ENCODE measurements at regions not wholly inside any gene's neighbourhood (a gene's known extent, or its start where the extent isn't known, plus 50 kb on each side); places are given as distances from the start of the nearest gene placed in this dataset.

GRCh38 chr16:86293906-86294305, 216.4 kb upstream of the FOXF1 start:
- DNase-seq (ENCODE audit: low read depth, low spot score) = no peak

DNA sequence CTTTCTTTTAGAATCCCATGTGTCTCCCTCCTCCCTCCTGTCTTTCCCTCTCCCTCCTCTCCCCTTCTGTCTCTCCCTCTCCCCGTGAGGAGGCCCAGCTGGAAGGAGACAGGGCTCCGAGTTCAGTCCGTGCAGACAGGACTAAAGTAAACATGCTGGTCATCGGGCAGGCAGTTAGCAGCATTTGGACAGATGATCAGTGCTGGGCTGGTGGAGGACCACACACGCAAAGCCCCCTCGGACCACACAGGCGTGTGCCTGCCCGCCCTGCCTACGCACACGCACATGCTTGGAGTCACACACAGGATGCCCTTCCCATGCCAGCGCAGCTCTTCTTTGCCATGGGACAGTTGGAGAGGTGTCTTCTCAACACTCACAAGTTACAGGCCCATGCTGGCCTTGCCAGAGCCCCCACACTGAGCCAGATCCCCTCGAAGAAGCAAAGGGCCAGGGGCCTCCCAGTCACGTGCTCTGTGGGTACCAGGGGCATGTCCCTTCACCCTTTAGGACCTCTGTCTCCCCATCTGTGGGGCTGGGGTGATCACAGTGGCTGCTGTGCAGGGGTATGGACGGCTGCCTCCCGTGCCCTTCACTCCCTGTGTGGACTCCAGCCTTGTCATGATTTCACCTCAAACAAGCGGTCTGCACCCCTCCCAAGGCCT, 215.7 kb upstream of the FOXF1 start:
- DNase-seq (ENCODE audit: low read depth, low spot score) = no peak

GRCh38 chr16:86296256-86296655, 214.1 kb upstream of the FOXF1 start:
- DNase-seq (ENCODE audit: low read depth, low spot score) = no peak

- DNase-seq (ENCODE audit: low read depth, low spot score) = no peak
Measured at GRCh38 chr16:86297391-86297790, 212.9 kb upstream of the FOXF1 start.

DNA sequence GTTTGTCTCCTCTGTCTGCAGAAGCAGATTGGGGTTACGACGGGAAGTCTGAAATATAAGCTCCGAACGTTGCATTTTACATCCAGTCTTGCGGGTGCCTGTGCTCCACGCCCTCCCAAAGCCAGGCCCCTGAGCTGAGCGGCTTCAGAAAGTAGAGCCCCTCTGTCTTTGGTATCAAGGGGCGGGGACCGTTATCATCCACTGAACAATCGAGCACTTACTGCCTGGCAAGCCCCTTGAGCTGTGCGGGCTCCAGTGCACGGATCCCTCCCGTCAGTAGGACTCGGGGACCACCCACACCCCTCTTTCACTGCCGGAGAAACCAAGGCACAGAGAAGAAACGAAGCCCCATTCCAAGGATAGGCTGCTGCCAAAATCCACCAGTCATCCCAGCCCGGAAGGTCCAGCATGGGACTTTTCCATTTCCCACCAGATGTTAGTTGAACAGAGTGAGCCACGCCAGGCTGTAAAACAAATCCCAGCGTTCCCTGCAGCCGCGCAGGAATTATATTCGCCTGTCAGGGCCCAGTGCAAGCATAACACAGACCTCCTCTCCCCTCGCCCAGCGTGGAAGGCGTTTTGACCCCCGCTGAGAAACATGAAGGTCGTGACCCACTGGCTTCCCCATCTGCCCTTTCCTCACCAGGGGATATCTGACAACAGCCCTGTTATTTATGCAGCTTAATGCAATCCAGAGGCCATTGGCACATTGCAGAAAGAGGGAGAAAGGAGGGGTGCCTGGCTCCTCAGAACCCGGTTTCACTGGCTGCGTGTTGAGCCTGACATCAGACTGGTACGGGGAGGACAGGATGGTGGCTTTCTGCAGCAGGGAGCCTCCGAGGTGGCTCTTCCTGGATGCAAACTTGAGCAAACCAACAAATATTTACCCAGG, 212.2 kb upstream of the FOXF1 start:
- no peak for DNase-seq (ENCODE audit: low read depth, low spot score)

DNA sequence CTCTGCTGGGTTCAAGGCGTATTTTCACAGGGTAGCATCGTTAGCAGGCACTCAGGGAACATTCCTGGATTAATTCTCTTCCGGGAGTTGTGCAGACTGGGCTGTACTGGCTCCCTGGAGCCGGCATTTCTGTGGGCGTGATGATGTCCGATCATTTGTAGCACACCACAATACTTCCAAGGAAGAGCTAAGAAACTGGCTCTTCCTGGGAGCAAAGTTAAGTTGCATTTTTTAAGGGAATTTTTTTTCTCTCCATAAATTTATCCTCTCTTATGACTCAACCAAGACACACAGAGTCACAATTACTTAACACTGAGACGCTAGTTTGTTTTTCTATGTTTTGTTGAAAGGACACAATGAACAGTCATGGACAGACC, 211.6 kb upstream of the FOXF1 start:
- DNase-seq (ENCODE audit: low read depth, low spot score) = no peak

DNA sequence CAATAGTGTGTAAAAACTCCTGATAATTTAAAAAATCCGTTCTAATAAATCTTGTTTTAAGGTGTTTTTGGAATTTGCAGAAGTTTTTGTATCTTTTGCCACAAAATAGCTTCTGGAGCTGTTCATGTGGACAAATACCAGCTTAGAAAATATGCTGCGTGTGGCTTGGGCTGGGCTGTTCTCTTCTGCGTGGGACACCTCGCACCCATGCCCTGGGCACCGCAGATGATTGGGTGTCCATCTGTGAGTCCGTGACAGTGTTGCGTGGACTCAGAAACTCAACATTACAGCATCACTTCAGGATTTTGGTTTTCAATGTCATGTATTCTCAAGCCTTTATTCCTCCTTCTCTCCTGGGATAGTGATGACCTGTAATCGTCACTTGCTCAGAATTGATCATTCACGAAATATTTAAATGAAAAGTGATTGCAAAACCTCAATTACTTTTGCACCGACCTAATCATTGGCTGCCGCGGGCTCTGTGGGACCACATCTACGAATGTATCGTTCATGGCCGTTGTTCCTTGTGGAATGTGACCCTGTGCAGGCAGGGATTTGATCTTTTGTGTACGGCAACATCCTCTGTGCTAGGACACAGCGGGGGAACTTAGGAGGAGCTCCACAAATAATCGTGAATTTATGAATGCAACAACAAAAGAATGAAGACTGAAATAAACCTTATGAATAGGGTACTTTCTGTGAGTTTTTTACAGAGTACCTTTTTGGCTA, 210.3 kb upstream of the FOXF1 start:
- DNase-seq (ENCODE audit: low read depth, low spot score) = no peak

- no peak for DNase-seq (ENCODE audit: low read depth, low spot score)
Measured at GRCh38 chr16:86300746-86301481, 209.4 kb upstream of the FOXF1 start.

DNA sequence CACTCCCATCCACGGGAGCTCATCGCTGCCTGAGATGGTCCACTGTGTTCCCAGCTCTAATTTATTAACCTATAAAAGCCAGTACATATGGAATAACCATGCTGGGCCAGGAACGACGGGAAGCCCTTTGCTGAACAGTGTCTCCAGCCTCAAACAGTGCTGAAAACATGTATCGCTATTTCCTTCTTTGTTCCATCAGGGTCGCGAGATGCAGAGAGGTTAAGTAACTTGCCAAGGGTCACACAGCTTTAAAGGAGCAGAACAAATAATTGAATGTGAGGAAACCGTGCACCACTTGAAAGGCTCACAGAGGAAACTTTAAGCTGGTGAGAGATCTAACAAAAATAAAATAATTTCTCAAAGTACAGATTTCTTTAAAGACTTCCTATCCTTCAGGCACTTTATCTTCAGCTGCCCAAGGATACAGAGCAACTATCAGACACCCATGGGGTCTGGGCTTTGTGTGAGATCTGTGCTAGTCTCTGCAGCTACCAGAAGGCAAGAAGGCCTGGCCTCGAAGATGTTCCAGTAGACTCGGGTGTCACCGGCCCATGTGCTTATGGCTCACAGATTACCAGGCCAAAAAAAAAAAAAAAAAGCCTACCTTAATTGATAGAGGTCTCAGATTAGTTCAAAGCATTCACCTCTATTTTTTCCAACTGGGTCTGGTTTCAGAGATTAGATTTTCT, 207.8 kb upstream of the FOXF1 start:
- no peak for DNase-seq (ENCODE audit: low read depth, low spot score)

GRCh38 chr16:86303787-86304678, 206.3 kb upstream of the FOXF1 start:
- DNase-seq (ENCODE audit: low read depth, low spot score) = no peak

DNA sequence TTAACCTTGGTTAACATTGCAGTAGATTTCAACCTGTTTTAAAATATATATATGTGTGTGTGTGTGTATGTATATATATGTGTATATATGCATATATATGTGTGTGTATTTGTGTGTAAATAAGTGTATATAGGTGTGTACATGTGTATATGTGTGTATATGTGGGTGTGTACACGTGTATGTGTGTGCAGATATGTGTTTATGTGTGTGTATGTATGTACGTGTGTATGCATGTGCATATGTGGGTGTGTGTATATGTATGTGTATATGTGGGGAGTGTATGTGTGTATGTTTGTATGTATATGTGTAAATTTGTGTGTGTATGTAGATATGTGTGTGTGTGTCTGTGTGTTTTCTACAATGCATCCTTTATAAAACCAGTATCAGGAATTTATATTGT, 205.5 kb upstream of the FOXF1 start:
- no peak for DNase-seq (ENCODE audit: low read depth, low spot score)

DNA sequence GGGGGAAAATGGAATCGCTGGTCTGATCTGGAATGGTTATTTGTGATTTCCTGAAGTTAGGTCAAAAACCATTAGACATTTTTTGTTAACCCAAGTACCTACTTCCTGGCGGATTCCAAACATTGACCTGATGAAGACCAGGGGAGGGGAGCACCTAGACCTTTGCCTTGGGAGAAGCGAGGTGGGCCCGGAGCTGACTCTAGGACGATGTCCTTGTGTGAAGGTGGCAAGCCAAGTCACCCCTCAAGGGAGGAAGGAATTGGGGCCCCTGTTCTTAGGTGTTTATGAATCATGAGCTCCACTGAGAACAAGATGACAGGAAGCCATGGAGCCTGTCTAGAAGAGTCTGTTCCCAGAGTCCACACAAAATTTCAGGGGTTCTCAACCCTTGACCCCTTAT, 204.9 kb upstream of the FOXF1 start:
- DNase-seq (ENCODE audit: low read depth, low spot score) = no peak

DNA sequence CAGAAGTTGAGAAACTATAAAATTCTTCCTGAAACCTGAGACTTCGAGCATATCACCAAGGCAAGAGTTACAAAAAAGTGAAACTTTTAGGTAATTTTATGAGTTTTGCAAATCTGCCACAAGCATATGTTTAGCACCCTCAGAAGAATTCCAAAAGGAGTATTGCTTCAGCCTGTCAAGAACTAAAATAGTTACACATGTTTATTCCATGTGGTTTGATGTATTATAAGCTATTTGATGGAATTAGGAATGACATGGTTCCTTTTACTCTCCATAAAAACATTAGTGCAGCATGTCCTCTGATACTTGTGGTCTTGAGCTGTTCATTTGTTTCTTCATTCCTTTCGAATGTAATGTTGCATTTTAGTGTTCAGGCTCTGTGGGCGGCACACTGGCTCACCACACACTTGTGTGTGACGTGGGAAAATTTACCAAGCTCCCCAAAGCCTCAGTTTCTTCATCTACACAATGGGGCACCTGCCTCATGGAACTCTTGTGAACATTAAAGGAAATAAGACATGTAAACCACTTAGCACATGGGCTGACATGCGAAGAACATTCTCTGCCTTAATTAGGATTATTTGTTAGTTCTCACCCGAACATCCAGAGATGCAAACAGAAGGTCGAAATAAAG, 204.2 kb upstream of the FOXF1 start:
- DNase-seq (ENCODE audit: low read depth, low spot score) = no peak

DNA sequence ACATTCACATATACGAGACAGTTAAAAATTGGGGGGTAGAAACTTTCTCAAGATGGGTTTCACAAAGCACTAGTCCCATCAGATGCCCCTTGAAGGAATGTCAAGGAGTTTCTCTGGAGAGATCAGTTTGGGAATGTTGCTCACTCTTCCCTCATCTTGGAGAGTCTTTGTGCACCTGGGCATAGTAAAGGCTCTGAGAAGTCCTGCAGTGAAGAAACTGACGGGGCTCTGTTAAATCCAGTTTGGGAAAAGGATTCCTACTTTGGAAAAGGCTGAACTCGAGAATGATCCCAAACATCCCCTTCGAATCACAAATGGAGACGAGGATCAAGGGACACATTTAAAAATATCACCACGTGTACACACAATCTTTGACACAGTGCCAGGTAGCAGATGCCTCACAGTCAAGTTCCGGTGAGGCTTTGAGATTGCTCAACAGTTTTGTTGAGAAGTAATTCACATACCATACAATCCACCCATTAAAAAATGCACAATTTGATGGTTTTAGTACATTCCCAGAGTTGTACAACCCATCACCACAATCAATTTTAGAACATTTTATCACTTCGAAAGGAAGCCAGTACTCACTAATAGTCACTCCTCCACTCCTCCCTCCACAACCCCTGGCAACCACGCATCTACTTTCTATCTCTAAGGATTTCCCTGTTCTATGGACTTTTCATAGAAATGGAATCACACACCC, 203.4 kb upstream of the FOXF1 start:
- no peak for DNase-seq (ENCODE audit: low read depth, low spot score)

DNA sequence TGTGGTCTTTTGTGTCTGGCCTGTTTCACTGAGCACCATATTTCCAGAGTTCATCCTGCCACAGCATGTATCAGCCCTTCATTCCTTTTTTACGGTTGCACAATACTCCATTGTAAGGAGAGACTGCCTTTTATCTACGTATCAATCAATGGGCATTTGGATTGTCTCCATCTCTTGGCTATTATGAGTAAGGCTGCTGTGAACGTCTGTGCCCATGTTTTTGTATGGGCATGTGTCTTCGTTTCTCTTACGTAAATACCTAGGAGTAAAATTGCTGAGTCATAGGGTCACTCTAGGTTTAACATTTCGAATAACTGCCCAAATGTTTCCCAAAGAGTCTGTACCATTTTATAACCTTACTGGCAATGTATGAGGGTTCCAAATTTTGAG, 202.8 kb upstream of the FOXF1 start:
- no peak for DNase-seq (ENCODE audit: low read depth, low spot score)

- no peak for DNase-seq (ENCODE audit: low read depth, low spot score)
Measured at GRCh38 chr16:86308514-86308913, 201.8 kb upstream of the FOXF1 start.

- DNase-seq (ENCODE audit: low read depth, low spot score) = no peak
Measured at GRCh38 chr16:86313631-86314030, 196.7 kb upstream of the FOXF1 start.

GRCh38 chr16:86314402-86315025, 195.8 kb upstream of the FOXF1 start:
- DNase-seq (ENCODE audit: low read depth, low spot score) = no peak

Measured in astrocyte of the hippocampus (primary cell).